Spleen (tissue), 11 donors: ENCODE measurements at regions not wholly inside any gene's neighbourhood (a gene's known extent, or its start where the extent isn't known, plus 50 kb on each side); places are given as distances from the start of the nearest gene placed in this dataset.
"Not testable (repeated sequence)": the region's sequence is repeated elsewhere in the genome, so short reads cannot be mapped to it uniquely, and the experiment has no call there.

Experiments
- DNase-seq: peaks from one replicate; pipeline ENCODE4 v3.0.0-alpha.2; 2020
- H3K27ac ChIP-seq, 8 donors: fragments of 200-600 bp; sonication (generic) in 7 of 8; 1 replicate in 4 of 8; 2 replicates in 4 of 8; pipeline versions ENCODE4 v1.5.0 to v1.8.0; 2016 to 2021; ENCODE audit warnings: inconsistent platforms in 4 of 8, mild to moderate bottlenecking in 4 of 8, moderate library complexity in 1 of 8
- H3K27me3 ChIP-seq, 7 donors: fragments of 200-600 bp; sonication (generic) in 6 of 7; replicated peaks in 1 of 7; 1 replicate in 4 of 7; 2 replicates in 3 of 7; pipeline versions ENCODE4 v1.5.0 to v1.8.0; 2016 to 2021; ENCODE audit warnings: inconsistent platforms in 3 of 7, mild to moderate bottlenecking in 1 of 7
- H3K36me3 ChIP-seq, 6 donors: fragments of 200-600 bp; sonication (generic) in 5 of 6; 1 replicate in 4 of 6; 2 replicates in 2 of 6; pipeline versions ENCODE4 v1.5.0 to v1.8.0; 2016 to 2021; ENCODE audit warnings: inconsistent platforms in 2 of 6
- H3K4me1 ChIP-seq, 6 donors: fragments of 200-600 bp; sonication (generic) in 5 of 6; 1 replicate in 3 of 6; 2 replicates in 3 of 6; pipeline versions ENCODE4 v1.5.0 to v1.8.0; 2016 to 2021; ENCODE audit warnings: inconsistent platforms in 3 of 6
- H3K4me3 ChIP-seq, 8 donors: fragments of 200-600 bp; sonication (generic) in 7 of 8; 1 replicate in 4 of 8; 2 replicates in 4 of 8; pipeline versions ENCODE4 v1.5.0 to v1.8.0; 2016 to 2021; ENCODE audit warnings: inconsistent platforms in 4 of 8, mild to moderate bottlenecking in 4 of 8, moderate library complexity in 2 of 8
- H3K9me3 ChIP-seq, 8 donors: fragments of 200-600 bp; sonication (generic) in 7 of 8; 1 replicate in 4 of 8; 2 replicates in 4 of 8; pipeline versions ENCODE4 v1.5.0 to v1.8.0; 2016 to 2021; ENCODE audit warnings: inconsistent platforms in 4 of 8
- POLR2A ChIP-seq, 3 donors: fragments of 450-650 bp; IDR thresholded peaks; one replicate each; pipeline ENCODE4 v1.5.1; 2017; ENCODE audit warnings: antibody characterized with exemption in 3 of 3, mild to moderate bottlenecking in 1 of 3
- POLR2AphosphoS5 ChIP-seq, 3 donors: sonication (generic); formaldehyde crosslinking; IDR thresholded peaks; one replicate each; pipeline ENCODE4 v1.5.1; 2017; ENCODE audit warnings: antibody characterized with exemption in 3 of 3
- WGBS, 5 donors: extraction: QIAGEN DNeasy Blood & Tissue Kit in 3 of 5; methylation state at CpG; one replicate each; pipeline versions ENCODE4 v1.1.5 to v1.1.7; 2013 to 2018; 5-methylcytosine and 5-hydroxymethylcytosine counted together
- intact Hi-C: fragments of 100-400 bp; cut with DNase I; formaldehyde crosslinking; loops from one replicate; pipeline ENCODE4 v1.15.0; 2023; ENCODE audit warnings: low total_unique reads
- TF ChIP-seq, protein P1 (sequence below), 11 experiments: fragments of 200-600 bp in 7 of 11; fragments of 450-650 bp in 4 of 11; sonication (generic) in 4 of 11; IDR thresholded peaks in 8 of 11; conservative IDR thresholded peaks in 3 of 11; 1 replicate in 7 of 11; 2 replicates in 4 of 11; pipeline versions ENCODE4 v1.4.0 to v1.8.0; 2016 to 2021; ENCODE audit warnings: antibody characterized with exemption in 11 of 11, inconsistent platforms in 4 of 11, mild to moderate bottlenecking in 1 of 11
- donor health status: healthy with polysubstance abuse.
- donor health status: DM: no; HTN: no; CAD: no; lungs with moderate emphysema.
- donor health status: DM: no; HTN: no; CAD: no.
- donor health status: Bipolar disorder and iron deficiency.
- donor health status: healthy.
- donor health status: DM: no; HTN: no; CAD: no.
- donor health status: DM: yes; HTN: yes; CAD: no.

DNA sequence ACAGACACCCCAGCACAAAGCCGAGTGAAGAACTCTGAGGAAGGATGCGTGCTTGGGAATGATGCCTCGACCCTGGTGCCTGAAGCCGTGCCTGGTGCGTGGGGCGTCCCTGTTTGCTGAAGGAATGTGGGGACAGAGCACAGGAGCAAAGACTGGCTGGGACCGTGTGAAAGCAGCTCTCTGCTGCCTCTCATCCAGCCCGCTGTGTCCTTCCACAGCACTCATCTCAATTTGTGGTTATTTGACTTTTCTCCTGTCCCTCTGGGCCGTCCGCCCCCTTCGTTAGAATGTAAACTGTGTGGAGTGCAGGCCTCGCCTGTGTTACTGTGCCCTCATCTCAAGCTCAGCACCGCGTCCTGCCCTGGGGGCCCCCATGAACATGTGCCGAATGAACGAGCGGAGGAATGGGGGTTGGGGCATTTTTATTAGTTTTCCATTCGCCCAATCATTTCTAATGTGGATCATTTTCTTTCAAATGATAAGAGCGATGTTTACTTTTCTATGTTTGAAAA lies 155.5 kb downstream of the NPIPB11 start:
- 94 to 99% (median 98%) methylated on average over 13 to 19 of the region's 19 CpGs for WGBS, 5 donors
- H3K4me3 ChIP-seq, DNase-seq, H3K27ac ChIP-seq, intact Hi-C loops, H3K27me3 ChIP-seq, H3K9me3 ChIP-seq: not testable (repeated sequence)
- peaks cover 0 to 19% (median 7%) of the 10 kb centered on the region in 6 donors for H3K4me1 ChIP-seq
- H3K36me3 ChIP-seq, result peaks cover 0 to 25% (median 2%) of the 10 kb centered on the region in 6 donors

DNA sequence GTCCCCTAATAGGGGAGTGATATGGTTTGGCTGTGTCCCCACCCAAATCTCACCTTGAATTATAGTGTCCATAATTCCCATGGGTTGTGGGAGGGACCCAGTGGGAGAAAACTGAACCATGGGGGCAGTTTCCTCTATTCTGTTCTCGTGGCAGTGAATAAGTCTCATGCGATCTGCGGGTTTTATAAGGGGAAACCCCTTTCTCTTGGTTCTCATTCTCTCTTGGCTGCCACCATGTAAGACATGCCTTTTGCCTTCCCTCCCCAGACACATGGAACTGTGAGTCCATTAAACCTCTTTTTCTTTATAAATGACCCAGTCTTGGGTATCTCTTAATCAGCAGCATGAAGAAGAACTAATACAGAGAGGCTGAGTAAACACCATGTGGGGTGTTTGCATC lies 156.0 kb downstream of the NPIPB11 start:
- WGBS, 5 donors, result 71 to 90% (median 77%) methylated on average over 3 of the region's 3 CpGs
- peaks cover 0 to 19% (median 7%) of the 10 kb centered on the region in 6 donors for H3K4me1 ChIP-seq
- peaks cover 0 to 13% (median 0%) of the 10 kb centered on the region in 8 donors for H3K9me3 ChIP-seq
- intact Hi-C loops, H3K4me3 ChIP-seq, H3K27ac ChIP-seq, H3K27me3 ChIP-seq, DNase-seq: not testable (repeated sequence)
- H3K36me3 ChIP-seq, result peaks cover 0 to 25% (median 2%) of the 10 kb centered on the region in 6 donors

- Histone ChIP-seq H3K4me1 (peaks cover 0 to 19% (median 7%) of the 10 kb centered on the region in 6 donors), H3K27ac (peak overlapping the region in 6 of 8 donors; percentile 20 to 81 (median 77)), H3K36me3 (peaks cover 0 to 25% (median 2%) of the 10 kb centered on the region in 6 donors), H3K9me3 (peaks cover 0 to 13% (median 0%) of the 10 kb centered on the region in 8 donors)
- H3K4me3 ChIP-seq, H3K27me3 ChIP-seq, DNase-seq, intact Hi-C loops: not testable (repeated sequence)
- 90 to 96% (median 93%) methylated on average over 6 to 8 of the region's 8 CpGs for WGBS, 5 donors
Observed at GRCh38 chr16:29248940-29249318, 157.6 kb downstream of the NPIPB11 start.

- peak; percentile 14 to 59 (median 50) for TF ChIP-seq POLR2AphosphoS5 (IDR thresholded peaks at IDR 0.05)
- H3K27ac ChIP-seq, result peak overlapping the region in 7 of 8 donors; percentile 20 to 81 (median 74)
- peaks cover 0 to 25% (median 2%) of the 10 kb centered on the region in 6 donors for H3K36me3 ChIP-seq
- 37 to 53% (median 42%) methylated on average over 8 to 18 of the region's 18 CpGs for WGBS, 5 donors
- H3K4me1 ChIP-seq, result peaks cover 0 to 19% (median 7%) of the 10 kb centered on the region in 6 donors
- H3K27me3 ChIP-seq, intact Hi-C loops, H3K4me3 ChIP-seq, DNase-seq: not testable (repeated sequence)
- peaks cover 0 to 13% (median 0%) of the 10 kb centered on the region in 8 donors for H3K9me3 ChIP-seq
Observed at GRCh38 chr16:29248306-29248939, 158.1 kb downstream of the NPIPB11 start.

DNA sequence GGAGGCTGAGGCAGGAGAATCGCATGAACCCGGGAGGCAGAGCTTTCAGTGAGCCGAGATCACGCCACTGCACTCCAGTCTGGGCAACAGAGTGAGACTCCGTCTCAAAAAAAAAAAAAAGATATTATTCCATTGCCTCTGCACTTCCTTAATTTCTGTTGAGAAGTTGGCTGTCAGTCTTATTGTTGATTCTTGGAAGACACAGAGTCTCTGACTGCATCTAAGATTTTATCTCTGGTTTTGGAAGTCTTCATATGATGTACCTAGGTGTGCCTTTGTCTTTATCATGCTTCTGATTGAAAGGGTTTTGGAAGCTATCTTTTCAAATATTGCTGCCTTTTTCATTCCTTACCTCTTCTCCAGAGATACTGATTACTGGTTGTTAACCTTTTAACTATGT lies 160.4 kb downstream of the NPIPB11 start:
- H3K4me3 ChIP-seq, intact Hi-C loops, DNase-seq, H3K27me3 ChIP-seq, H3K27ac ChIP-seq, H3K36me3 ChIP-seq: not testable (repeated sequence)
- Histone ChIP-seq H3K9me3 (peaks cover 0 to 13% (median 0%) of the 10 kb centered on the region in 8 donors), H3K4me1 (peaks cover 0 to 19% (median 7%) of the 10 kb centered on the region in 6 donors)
- 77 to 91% (median 78%) methylated on average over 3 to 5 of the region's 5 CpGs for WGBS, 5 donors

DNA sequence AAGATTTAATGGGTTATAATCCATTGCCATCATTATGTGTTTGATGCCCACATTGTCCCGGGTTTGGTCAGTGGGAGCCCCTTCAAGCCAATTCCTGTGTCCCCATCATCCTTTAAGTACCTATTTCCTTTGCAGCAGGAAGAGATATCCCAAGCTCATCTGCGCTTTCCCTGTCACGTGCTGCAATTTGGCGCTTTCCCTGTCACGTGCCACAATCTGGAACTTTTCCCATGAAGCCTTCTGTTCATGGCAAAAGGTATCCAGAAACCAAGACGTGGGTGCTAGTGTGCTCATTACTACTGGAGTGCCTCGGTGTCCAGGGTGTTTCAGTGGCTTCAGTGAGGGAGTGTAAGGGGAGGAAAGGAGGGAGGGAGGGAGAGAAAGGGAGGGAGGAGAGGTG lies 168.5 kb downstream of the NPIPB11 start:
- TF ChIP-seq POLR2A (IDR thresholded peaks at IDR 0.05) (no peak), POLR2AphosphoS5 (IDR thresholded peaks at IDR 0.05) (no peak)
- TF ChIP-seq, protein P1, sequence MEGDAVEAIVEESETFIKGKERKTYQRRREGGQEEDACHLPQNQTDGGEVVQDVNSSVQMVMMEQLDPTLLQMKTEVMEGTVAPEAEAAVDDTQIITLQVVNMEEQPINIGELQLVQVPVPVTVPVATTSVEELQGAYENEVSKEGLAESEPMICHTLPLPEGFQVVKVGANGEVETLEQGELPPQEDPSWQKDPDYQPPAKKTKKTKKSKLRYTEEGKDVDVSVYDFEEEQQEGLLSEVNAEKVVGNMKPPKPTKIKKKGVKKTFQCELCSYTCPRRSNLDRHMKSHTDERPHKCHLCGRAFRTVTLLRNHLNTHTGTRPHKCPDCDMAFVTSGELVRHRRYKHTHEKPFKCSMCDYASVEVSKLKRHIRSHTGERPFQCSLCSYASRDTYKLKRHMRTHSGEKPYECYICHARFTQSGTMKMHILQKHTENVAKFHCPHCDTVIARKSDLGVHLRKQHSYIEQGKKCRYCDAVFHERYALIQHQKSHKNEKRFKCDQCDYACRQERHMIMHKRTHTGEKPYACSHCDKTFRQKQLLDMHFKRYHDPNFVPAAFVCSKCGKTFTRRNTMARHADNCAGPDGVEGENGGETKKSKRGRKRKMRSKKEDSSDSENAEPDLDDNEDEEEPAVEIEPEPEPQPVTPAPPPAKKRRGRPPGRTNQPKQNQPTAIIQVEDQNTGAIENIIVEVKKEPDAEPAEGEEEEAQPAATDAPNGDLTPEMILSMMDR (IDR thresholded peaks at IDR 0.05 in 8 of 11, conservative IDR thresholded peaks at IDR 0.05 in 3 of 11), result no peak
- H3K27me3 ChIP-seq, result no peaks in the 10 kb centered on the region
- DNase-seq, result no peak
- H3K27ac ChIP-seq, result no peak overlapping the region
- no peaks in the 10 kb centered on the region for H3K4me1 ChIP-seq
- peaks cover 0 to 8% (median 0%) of the 10 kb centered on the region in 8 donors for H3K9me3 ChIP-seq
- intact Hi-C loops, result no loop called here
- WGBS, 5 donors, result 61 to 77% (median 74%) methylated on average over 7 of the region's 7 CpGs
- no peaks in the 10 kb centered on the region for H3K36me3 ChIP-seq
- no peak overlapping the region for H3K4me3 ChIP-seq

- H3K4me3 ChIP-seq, intact Hi-C loops, H3K4me1 ChIP-seq, H3K27ac ChIP-seq, H3K27me3 ChIP-seq, H3K36me3 ChIP-seq, DNase-seq, H3K9me3 ChIP-seq: not testable (repeated sequence)
- 95 to 97% (median 96%) methylated on average over 15 of the region's 15 CpGs for WGBS, 5 donors
Observed at GRCh38 chr16:29237495-29237894, 169.0 kb downstream of the NPIPB11 start.

GRCh38 chr16:29237023-29237422 lies 169.5 kb downstream of the NPIPB11 start:
- H3K9me3 ChIP-seq, H3K27ac ChIP-seq, H3K4me1 ChIP-seq, H3K4me3 ChIP-seq, H3K36me3 ChIP-seq, intact Hi-C loops, H3K27me3 ChIP-seq, DNase-seq: not testable (repeated sequence)
- WGBS, 5 donors, result 90 to 96% (median 95%) methylated on average over 20 to 30 of the region's 30 CpGs

DNA sequence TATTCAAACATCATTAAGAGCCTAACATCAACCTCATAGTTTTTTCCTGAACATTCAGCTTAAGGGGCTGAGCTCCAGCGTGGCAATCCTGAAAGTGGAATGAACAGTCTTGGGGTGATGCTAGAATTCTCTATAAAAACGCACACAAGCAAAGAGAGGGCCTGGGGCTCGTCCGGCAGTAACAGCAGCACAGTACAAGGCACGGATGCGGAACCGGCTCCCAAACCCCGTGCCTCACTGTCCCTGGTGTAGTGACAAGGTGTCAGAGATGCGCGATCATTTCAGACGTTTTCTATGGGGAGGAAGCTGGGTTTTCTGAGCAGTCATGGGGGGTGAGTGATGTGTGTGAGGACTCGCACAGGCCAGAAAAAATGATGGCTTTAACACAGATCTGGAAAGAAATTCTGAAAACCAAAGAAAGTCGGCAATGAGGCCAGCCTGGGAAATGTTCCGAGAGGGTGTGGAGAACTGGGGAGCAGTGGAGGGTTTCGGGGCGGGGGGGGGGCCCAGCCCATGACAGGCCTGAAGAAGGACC lies 170.6 kb downstream of the NPIPB11 start:
- H3K4me1 ChIP-seq, H3K27ac ChIP-seq, DNase-seq, H3K9me3 ChIP-seq, H3K27me3 ChIP-seq, H3K4me3 ChIP-seq, H3K36me3 ChIP-seq, intact Hi-C loops: not testable (repeated sequence)
- WGBS, 5 donors, result 91 to 96% (median 94%) methylated on average over 15 to 16 of the region's 16 CpGs
